HAP-1 (cell line): ENCODE measurements at regions not wholly inside any gene's neighbourhood (a gene's known extent, or its start where the extent isn't known, plus 50 kb on each side); places are given as distances from the start of the nearest gene placed in this dataset.

Source experiments
- DNase-seq, 2 experiments: peaks; one replicate each; pipeline ENCODE4 v3.0.0-alpha.2; 2016 to 2020; ENCODE audit warnings: low spot score in 2 of 2
- H3K27me3 ChIP-seq: fragments of 250-450 bp; sonication (Bioruptor Pico); 2 replicates; pipeline ENCODE4 v1.5.1; 2020; ENCODE audit warnings: low read depth, mild to moderate bottlenecking, moderate library complexity
- H3K36me3 ChIP-seq: fragments of 250-450 bp; sonication (Bioruptor Pico); replicated peaks from 2 replicates; pipeline ENCODE4 v1.5.1; 2020; ENCODE audit warnings: mild to moderate bottlenecking
- H3K4me1 ChIP-seq: fragments of 250-450 bp; sonication (Bioruptor Pico); 2 replicates; pipeline ENCODE4 v1.5.1; 2020; ENCODE audit warnings: mild to moderate bottlenecking
- H3K4me3 ChIP-seq: fragments of 250-450 bp; sonication (Bioruptor Pico); 2 replicates; pipeline ENCODE4 v1.5.1; 2020; ENCODE audit warnings: mild to moderate bottlenecking, moderate library complexity
- H3K9me3 ChIP-seq: fragments of 250-450 bp; sonication (Bioruptor Pico); 2 replicates; pipeline ENCODE4 v1.5.1; 2020; ENCODE audit warnings: mild to moderate bottlenecking, moderate library complexity
- in situ Hi-C: fragments of 300-500 bp; cut with MboI; formaldehyde crosslinking; loops from 3 replicates; pipeline ENCODE4 v1.14.3; 2020; ENCODE audit warnings: low sequenced_read_pairs, inconsistent platforms, mixed read lengths

- Histone ChIP-seq H3K4me1 (no peaks in the 10 kb centered on the region), H3K9me3 (no peaks in the 10 kb centered on the region; the same call in 1 of the 2 replicates), H3K4me3 (no peak overlapping the region), H3K27me3 (no peaks in the 10 kb centered on the region), H3K36me3 (no peaks in the 10 kb centered on the region)
- in situ Hi-C loops, result no loop called here
- DNase-seq, result no peak
These were observed 66.6 kb upstream of the GDNF start for GRCh38 chr5:37906416-37906815.

GRCh38 chr5:37905230-37905629 lies 65.4 kb upstream of the GDNF start:
- H3K9me3 ChIP-seq, result no peaks in the 10 kb centered on the region; the same call in 1 of the 2 replicates
- no peaks in the 10 kb centered on the region for H3K4me1 ChIP-seq
- no peak for DNase-seq
- in situ Hi-C loops, result no loop called here
- H3K36me3 ChIP-seq, result no peaks in the 10 kb centered on the region
- no peak overlapping the region for H3K4me3 ChIP-seq
- H3K27me3 ChIP-seq, result no peaks in the 10 kb centered on the region

- DNase-seq, result no peak
- in situ Hi-C loops, result no loop called here
These were observed 62.5 kb upstream of the GDNF start for GRCh38 chr5:37902323-37902722.

GRCh38 chr5:37900692-37901091 lies 60.9 kb upstream of the GDNF start:
- H3K4me1 ChIP-seq, result no peaks in the 10 kb centered on the region
- in situ Hi-C loops, result no loop called here
- no peaks in the 10 kb centered on the region for H3K9me3 ChIP-seq
- no peaks in the 10 kb centered on the region for H3K36me3 ChIP-seq
- no peak for DNase-seq
- no peaks in the 10 kb centered on the region for H3K27me3 ChIP-seq
- no peak overlapping the region for H3K4me3 ChIP-seq

More at GRCh38 chr5:37902323-37902722, 62.5 kb upstream of the GDNF start:
- H3K36me3 ChIP-seq, result no peaks in the 10 kb centered on the region
- no peaks in the 10 kb centered on the region for H3K27me3 ChIP-seq
- no peaks in the 10 kb centered on the region; the same call in 1 of the 2 replicates for H3K9me3 ChIP-seq
- no peak overlapping the region for H3K4me3 ChIP-seq
- H3K4me1 ChIP-seq, result no peaks in the 10 kb centered on the region

- no peaks in the 10 kb centered on the region for H3K36me3 ChIP-seq
- H3K9me3 ChIP-seq, result no peaks in the 10 kb centered on the region
- H3K27me3 ChIP-seq, result no peaks in the 10 kb centered on the region
- H3K4me3 ChIP-seq, result no peak overlapping the region
- in situ Hi-C loops, result no loop called here
- DNase-seq, result no peak
- H3K4me1 ChIP-seq, result no peaks in the 10 kb centered on the region
These were observed 59.2 kb upstream of the GDNF start for GRCh38 chr5:37899037-37899436.

- no peaks in the 10 kb centered on the region for H3K27me3 ChIP-seq
- no peak for DNase-seq
- H3K4me3 ChIP-seq, result no peak overlapping the region
- H3K9me3 ChIP-seq, result no peaks in the 10 kb centered on the region
- no peaks in the 10 kb centered on the region for H3K36me3 ChIP-seq
- in situ Hi-C loops, result no loop called here
- H3K4me1 ChIP-seq, result no peaks in the 10 kb centered on the region
These were observed 56.3 kb upstream of the GDNF start for GRCh38 chr5:37896159-37896558.

- in situ Hi-C loops, result no loop called here
- Histone ChIP-seq H3K4me3 (no peak overlapping the region), H3K4me1 (no peaks in the 10 kb centered on the region), H3K27me3 (no peaks in the 10 kb centered on the region), H3K36me3 (no peaks in the 10 kb centered on the region), H3K9me3 (no peaks in the 10 kb centered on the region)
- DNase-seq, result no peak
These were observed 53.7 kb upstream of the GDNF start for GRCh38 chr5:37893434-37894134.

- Histone ChIP-seq H3K4me3 (no peak overlapping the region), H3K36me3 (no peaks in the 10 kb centered on the region), H3K27me3 (no peaks in the 10 kb centered on the region), H3K4me1 (no peaks in the 10 kb centered on the region), H3K9me3 (no peaks in the 10 kb centered on the region)
- no peak for DNase-seq
- in situ Hi-C loops, result no loop called here
These were observed 52.7 kb upstream of the GDNF start for GRCh38 chr5:37892586-37892985.

GRCh38 chr5:37891832-37892231 lies 52.0 kb upstream of the GDNF start:
- Histone ChIP-seq H3K4me1 (no peaks in the 10 kb centered on the region), H3K27me3 (no peaks in the 10 kb centered on the region), H3K36me3 (no peaks in the 10 kb centered on the region), H3K9me3 (no peaks in the 10 kb centered on the region), H3K4me3 (no peak overlapping the region)
- no peak for DNase-seq
- in situ Hi-C loops, result no loop called here

- Histone ChIP-seq H3K9me3 (no peaks in the 10 kb centered on the region), H3K36me3 (no peaks in the 10 kb centered on the region), H3K27me3 (no peaks in the 10 kb centered on the region), H3K4me3 (no peak overlapping the region), H3K4me1 (no peaks in the 10 kb centered on the region)
- in situ Hi-C loops, result no loop called here
- no peak for DNase-seq
These were observed 49.9 kb upstream of the GDNF start for GRCh38 chr5:37889612-37890317.
